Thyroid gland (tissue), 4 donors: ENCODE measurements at regions not wholly inside any gene's neighbourhood (a gene's known extent, or its start where the extent isn't known, plus 50 kb on each side); places are given as distances from the start of the nearest gene placed in this dataset.

Source experiments
- DNase-seq, 2 donors: peaks; one replicate each; pipeline ENCODE4 v3.0.0-alpha.2; 2019
- H3K27ac ChIP-seq, 3 donors: fragments of 200-600 bp; sonication (generic); 1 replicate in 2 of 3; 2 replicates in 1 of 3; pipeline ENCODE4 v1.5.1; 2016 to 2019; ENCODE audit warnings: mild to moderate bottlenecking in 1 of 3, moderate library complexity in 1 of 3
- H3K27me3 ChIP-seq: fragments of 200-600 bp; sonication (generic); one replicate; pipeline ENCODE4 v1.5.1; 2019
- H3K36me3 ChIP-seq, 2 donors: fragments of 200-600 bp; sonication (generic); one replicate each; pipeline ENCODE4 v1.5.1; 2016 to 2019
- H3K4me1 ChIP-seq, 2 donors: fragments of 200-600 bp; sonication (generic); one replicate each; pipeline ENCODE4 v1.5.1; 2017 to 2019
- H3K4me3 ChIP-seq, 3 donors: fragments of 200-600 bp; sonication (generic); replicated peaks in 1 of 3; 1 replicate in 2 of 3; 2 replicates in 1 of 3; pipeline ENCODE4 v1.5.1; 2016; ENCODE audit warnings: mild to moderate bottlenecking in 1 of 3
- H3K9me3 ChIP-seq: fragments of 200-600 bp; sonication (generic); one replicate; pipeline ENCODE4 v1.5.1; 2017
- POLR2A ChIP-seq, 2 donors: fragments of 450-650 bp; IDR thresholded peaks; one replicate each; pipeline ENCODE4 v1.6.1; 2017; ENCODE audit warnings: antibody characterized with exemption in 2 of 2, mild to moderate bottlenecking in 2 of 2, moderate library complexity in 1 of 2
- WGBS, 2 donors: methylation state at CpG; one replicate each; pipeline ENCODE4 v1.1.5; 2017; 5-methylcytosine and 5-hydroxymethylcytosine counted together
- intact Hi-C: fragments of 100-400 bp; cut with DNase I; formaldehyde crosslinking; loops from one replicate; pipeline ENCODE4 v1.15.1; 2023
- TF ChIP-seq, protein P1 (sequence below), 6 experiments: fragments of 200-600 bp in 3 of 6; fragments of 450-650 bp in 3 of 6; sonication (generic) in 3 of 6; IDR thresholded peaks; one replicate each; pipeline ENCODE4 v1.5.1; 2016 to 2019; ENCODE audit warnings: antibody characterized with exemption in 6 of 6, mild to moderate bottlenecking in 2 of 6, inconsistent platforms in 1 of 6, moderate library complexity in 1 of 6

DNA sequence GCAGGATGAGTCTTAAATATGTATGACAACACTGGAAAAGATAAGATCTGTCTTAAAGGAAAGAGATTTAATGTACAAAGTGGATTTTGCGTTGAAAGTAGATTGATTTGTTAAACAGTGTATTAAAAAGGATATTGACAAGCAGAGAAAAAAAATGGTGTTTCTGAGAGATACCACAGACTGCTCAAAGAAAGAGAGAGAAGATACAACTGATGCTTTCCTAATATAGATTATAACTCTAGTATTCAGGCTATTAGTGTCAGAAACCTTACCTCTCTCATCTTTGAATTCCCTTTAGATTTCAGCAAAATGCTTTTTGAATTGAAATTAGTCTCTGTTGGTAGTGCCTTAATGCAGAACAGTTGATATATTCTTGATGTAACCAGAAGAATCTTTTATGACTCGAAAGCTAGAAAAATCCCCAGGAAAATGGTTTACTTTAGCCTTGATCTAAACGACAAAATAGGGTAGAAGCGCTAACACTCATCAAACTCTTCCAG is 550.7 kb downstream of the INHBA start:
- Histone ChIP-seq H3K27ac (no peak overlapping the region), H3K9me3 (no peaks in the 10 kb centered on the region), H3K36me3 (no peaks in the 10 kb centered on the region), H3K27me3 (no peaks in the 10 kb centered on the region), H3K4me3 (no peak overlapping the region), H3K4me1 (no peaks in the 10 kb centered on the region)
- intact Hi-C loops = no loop called here
- DNase-seq = no peak
- 90 to 93% methylated on average over 4 of the region's 4 CpGs for WGBS, 2 donors
- TF ChIP-seq, protein P1, sequence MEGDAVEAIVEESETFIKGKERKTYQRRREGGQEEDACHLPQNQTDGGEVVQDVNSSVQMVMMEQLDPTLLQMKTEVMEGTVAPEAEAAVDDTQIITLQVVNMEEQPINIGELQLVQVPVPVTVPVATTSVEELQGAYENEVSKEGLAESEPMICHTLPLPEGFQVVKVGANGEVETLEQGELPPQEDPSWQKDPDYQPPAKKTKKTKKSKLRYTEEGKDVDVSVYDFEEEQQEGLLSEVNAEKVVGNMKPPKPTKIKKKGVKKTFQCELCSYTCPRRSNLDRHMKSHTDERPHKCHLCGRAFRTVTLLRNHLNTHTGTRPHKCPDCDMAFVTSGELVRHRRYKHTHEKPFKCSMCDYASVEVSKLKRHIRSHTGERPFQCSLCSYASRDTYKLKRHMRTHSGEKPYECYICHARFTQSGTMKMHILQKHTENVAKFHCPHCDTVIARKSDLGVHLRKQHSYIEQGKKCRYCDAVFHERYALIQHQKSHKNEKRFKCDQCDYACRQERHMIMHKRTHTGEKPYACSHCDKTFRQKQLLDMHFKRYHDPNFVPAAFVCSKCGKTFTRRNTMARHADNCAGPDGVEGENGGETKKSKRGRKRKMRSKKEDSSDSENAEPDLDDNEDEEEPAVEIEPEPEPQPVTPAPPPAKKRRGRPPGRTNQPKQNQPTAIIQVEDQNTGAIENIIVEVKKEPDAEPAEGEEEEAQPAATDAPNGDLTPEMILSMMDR (IDR thresholded peaks at IDR 0.05) = no peak
- TF ChIP-seq POLR2A (IDR thresholded peaks at IDR 0.05) = no peak

DNA sequence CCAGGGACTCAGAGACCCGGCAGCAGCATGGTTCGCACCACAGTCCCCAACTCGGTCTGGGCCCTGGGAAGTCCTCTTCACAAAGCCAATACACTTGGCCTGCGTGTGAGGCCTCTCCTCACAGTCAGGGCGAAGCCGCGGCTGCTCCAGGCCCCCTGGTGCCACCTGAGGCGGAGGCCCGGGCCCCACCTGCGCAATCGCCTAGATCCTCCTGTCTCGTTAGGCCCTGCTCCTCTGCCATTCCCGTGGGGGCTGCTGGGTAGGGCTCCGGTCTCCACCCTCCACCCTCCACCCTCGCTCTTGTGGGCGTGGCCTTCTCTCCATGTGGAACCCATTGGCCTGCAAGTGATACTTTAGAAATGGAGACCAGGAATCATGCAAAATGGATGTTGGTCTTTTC is 553.3 kb downstream of the INHBA start:
- no peak for TF ChIP-seq POLR2A (IDR thresholded peaks at IDR 0.05)
- TF ChIP-seq, protein P1 (IDR thresholded peaks at IDR 0.05) = no peak
- no peak overlapping the region for H3K4me3 ChIP-seq
- WGBS, 2 donors = 94 to 96% methylated on average over 16 of the region's 16 CpGs
- H3K27me3 ChIP-seq = no peaks in the 10 kb centered on the region
- no peaks in the 10 kb centered on the region for H3K4me1 ChIP-seq
- intact Hi-C loops = no loop called here
- no peaks in the 10 kb centered on the region for H3K36me3 ChIP-seq
- H3K9me3 ChIP-seq = no peaks in the 10 kb centered on the region
- DNase-seq = no peak
- H3K27ac ChIP-seq = no peak overlapping the region

DNA sequence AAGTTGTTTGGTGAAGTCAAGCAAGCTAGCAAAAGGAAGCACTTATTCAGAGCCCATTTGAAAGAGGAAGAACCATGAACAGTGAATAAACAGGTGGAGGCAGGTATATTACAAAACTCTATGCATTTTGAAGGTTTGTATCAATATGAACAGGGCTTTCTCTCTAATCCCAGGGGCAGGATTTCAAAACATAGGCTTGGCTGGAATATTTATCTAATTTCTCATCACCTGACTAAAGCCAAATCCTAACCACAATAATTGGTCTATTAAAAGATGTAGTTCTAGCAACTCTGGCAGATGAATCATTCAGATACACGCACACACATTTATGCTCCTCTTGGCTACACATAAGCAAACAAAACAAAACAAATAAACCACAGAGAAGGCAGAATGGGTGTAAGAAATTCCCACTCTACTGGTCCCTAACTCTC is 554.4 kb downstream of the INHBA start:
- no peak overlapping the region for H3K27ac ChIP-seq
- WGBS, 2 donors = 70 to 76% methylated on average over 1 of the region's 1 CpG

DNA sequence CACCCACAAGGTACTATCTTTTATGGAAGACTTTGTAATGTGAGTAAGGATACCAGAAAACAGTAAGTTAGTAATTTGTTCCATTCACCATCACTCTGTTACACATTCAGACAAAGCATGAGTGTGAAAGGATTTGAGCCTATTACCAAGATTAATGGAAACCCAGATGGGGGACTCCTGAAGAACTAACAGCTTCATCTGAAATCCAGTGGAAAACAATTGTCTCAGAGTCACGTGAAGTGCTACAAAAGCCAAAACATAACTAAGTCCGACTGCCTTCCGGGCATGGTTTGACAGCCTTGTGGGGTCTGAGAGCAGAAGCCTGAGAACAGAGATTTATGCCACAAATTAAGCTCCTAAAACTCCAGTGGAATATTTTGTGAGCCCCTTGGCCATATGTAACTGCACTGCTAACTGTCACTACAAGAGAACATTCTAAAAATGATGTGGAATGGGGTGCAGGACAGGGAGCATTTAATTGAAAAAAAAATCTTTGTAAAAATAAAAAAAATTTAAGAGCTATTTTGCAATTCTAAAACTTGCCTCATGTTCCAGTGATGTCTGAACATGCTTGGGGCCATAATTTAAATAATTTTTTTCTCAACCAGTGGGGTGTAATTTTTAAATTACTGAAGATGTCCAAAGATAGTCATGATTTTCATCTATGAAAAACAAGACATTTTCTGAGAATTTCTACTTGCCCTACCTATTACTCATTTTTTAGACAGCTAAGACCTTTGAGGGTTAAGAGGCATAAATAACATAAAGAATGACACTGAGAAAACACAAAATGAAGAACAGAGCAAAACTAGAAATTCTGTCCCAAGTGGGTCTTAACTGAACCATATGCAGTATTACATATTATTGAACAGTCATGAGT is 555.0 kb downstream of the INHBA start:
- Histone ChIP-seq H3K27ac (no peak overlapping the region), H3K4me3 (no peak overlapping the region), H3K27me3 (no peaks in the 10 kb centered on the region), H3K36me3 (no peaks in the 10 kb centered on the region), H3K4me1 (no peaks in the 10 kb centered on the region), H3K9me3 (no peaks in the 10 kb centered on the region)
- intact Hi-C loops = no loop called here
- no peak for TF ChIP-seq POLR2A (IDR thresholded peaks at IDR 0.05)
- TF ChIP-seq, protein P1 (IDR thresholded peaks at IDR 0.05) = no peak
- DNase-seq = no peak
- 76 to 85% methylated on average over 3 of the region's 3 CpGs for WGBS, 2 donors

More for the DNA sequence above, 554.4 kb downstream of the INHBA start:
- Histone ChIP-seq H3K9me3 (no peaks in the 10 kb centered on the region), H3K4me1 (no peaks in the 10 kb centered on the region), H3K4me3 (no peak overlapping the region), H3K27me3 (no peaks in the 10 kb centered on the region), H3K36me3 (no peaks in the 10 kb centered on the region)
- intact Hi-C loops = no loop called here
- no peak for DNase-seq
- TF ChIP-seq POLR2A (IDR thresholded peaks at IDR 0.05) = no peak
- TF ChIP-seq, protein P1 (IDR thresholded peaks at IDR 0.05) = no peak

DNA sequence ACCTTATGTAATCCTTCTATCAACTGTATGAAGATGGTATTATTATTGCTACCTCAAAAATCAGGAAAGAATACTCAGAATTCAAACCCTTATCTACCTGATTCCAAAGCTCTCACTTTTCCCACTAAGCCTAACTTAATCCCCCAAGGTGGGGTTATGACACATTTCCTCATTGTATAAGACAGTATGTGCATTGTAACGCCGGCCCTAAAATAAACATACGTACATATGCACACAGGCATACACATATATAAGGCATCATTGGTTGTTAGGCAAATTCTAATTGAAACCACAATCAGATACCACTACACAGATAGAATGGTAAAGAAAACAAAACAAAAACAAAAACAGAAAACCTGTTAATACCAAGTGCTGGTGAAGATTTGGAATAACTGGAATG is 556.5 kb downstream of the INHBA start:
- Histone ChIP-seq H3K27ac (no peak overlapping the region), H3K9me3 (no peaks in the 10 kb centered on the region), H3K36me3 (no peaks in the 10 kb centered on the region), H3K4me1 (no peaks in the 10 kb centered on the region), H3K27me3 (no peaks in the 10 kb centered on the region), H3K4me3 (no peak overlapping the region)
- intact Hi-C loops = no loop called here
- WGBS, 2 donors = 94 to 98% methylated on average over 3 of the region's 3 CpGs
- TF ChIP-seq, protein P1 (IDR thresholded peaks at IDR 0.05) = no peak
- no peak for TF ChIP-seq POLR2A (IDR thresholded peaks at IDR 0.05)
- no peak for DNase-seq
